Esophagus (tissue), 2 donors: ENCODE measurements at regions not wholly inside any gene's neighbourhood (a gene's known extent, or its start where the extent isn't known, plus 50 kb on each side); places are given as distances from the start of the nearest gene placed in this dataset.

Experiments used
- H3K27ac ChIP-seq, 2 donors: one replicate each; pipeline ENCODE4 v1.5.1; 2013; ENCODE audit warnings: low read depth in 2 of 2, mild to moderate bottlenecking in 2 of 2, inconsistent platforms in 1 of 2, low read length in 1 of 2, moderate library complexity in 1 of 2
- H3K27me3 ChIP-seq, 2 donors: one replicate each; pipeline ENCODE4 v1.6.1; 2013; ENCODE audit warnings: low read length in 2 of 2, control low read depth in 1 of 2, mild to moderate bottlenecking in 1 of 2; ENCODE audit not compliant: insufficient read depth in 2 of 2, control insufficient read depth in 1 of 2
- H3K36me3 ChIP-seq, 2 donors: one replicate each; pipeline ENCODE4 v1.6.1; 2013; ENCODE audit warnings: low read length in 1 of 2; ENCODE audit not compliant: control insufficient read depth in 2 of 2, insufficient read depth in 2 of 2
- H3K4me1 ChIP-seq, 2 donors: one replicate each; pipeline ENCODE4 v1.6.1; 2013; ENCODE audit warnings: low read length in 1 of 2; ENCODE audit not compliant: control insufficient read depth in 2 of 2, insufficient read depth in 2 of 2
- H3K4me3 ChIP-seq, 2 donors: one replicate each; pipeline ENCODE4 v1.5.1; 2013; ENCODE audit warnings: low read length in 2 of 2, mild to moderate bottlenecking in 2 of 2, low read depth in 1 of 2, moderate library complexity in 1 of 2
- H3K9me3 ChIP-seq, 2 donors: one replicate each; pipeline ENCODE4 v1.6.1; 2013; ENCODE audit warnings: mild to moderate bottlenecking in 2 of 2, low read depth in 1 of 2, low read length in 1 of 2, moderate library complexity in 1 of 2; ENCODE audit not compliant: control insufficient read depth in 2 of 2, insufficient read depth in 1 of 2
- WGBS, 2 donors: extraction: QIAGEN DNeasy Blood & Tissue Kit; methylation state at CpG; one replicate each; pipeline ENCODE4 v1.1.7; 2013; 5-methylcytosine and 5-hydroxymethylcytosine counted together
- donor health status: healthy with polysubstance abuse.
- donor health status: Bipolar disorder and iron deficiency.

GRCh38 chr12:91948504-91948903 lies 197.1 kb downstream of the BTG1 start:
- Histone ChIP-seq H3K27me3 (no peaks in the 10 kb centered on the region), H3K36me3 (no peaks in the 10 kb centered on the region), H3K4me3 (no peak overlapping the region), H3K4me1 (no peaks in the 10 kb centered on the region), H3K27ac (no peak overlapping the region), H3K9me3 (no peaks in the 10 kb centered on the region)
- 69 to 81% methylated on average over 3 of the region's 3 CpGs for WGBS, 2 donors

DNA sequence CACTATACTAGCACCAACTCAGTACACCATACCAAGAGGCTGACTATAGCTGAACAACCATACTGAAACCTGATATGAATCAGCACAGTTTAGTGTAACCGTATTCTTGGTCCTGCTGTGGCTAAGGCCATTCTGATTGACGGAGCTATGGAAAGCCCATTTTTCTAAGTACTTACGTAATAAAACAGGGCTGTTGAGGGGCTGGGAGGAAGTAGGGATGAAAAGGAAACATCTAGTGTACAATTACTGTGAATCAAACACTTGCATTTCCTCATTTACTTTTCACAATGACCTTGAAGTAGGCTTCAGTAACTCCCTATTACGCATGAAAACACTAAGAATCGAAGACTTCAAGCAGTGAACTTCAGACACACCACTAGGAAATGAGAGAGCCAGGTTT lies 198.2 kb downstream of the BTG1 start:
- Histone ChIP-seq H3K9me3 (no peaks in the 10 kb centered on the region), H3K27ac (no peak overlapping the region), H3K36me3 (no peaks in the 10 kb centered on the region), H3K4me1 (no peaks in the 10 kb centered on the region), H3K4me3 (no peak overlapping the region), H3K27me3 (no peaks in the 10 kb centered on the region)
- WGBS, 2 donors, result 84 to 91% methylated on average over 5 of the region's 5 CpGs

DNA sequence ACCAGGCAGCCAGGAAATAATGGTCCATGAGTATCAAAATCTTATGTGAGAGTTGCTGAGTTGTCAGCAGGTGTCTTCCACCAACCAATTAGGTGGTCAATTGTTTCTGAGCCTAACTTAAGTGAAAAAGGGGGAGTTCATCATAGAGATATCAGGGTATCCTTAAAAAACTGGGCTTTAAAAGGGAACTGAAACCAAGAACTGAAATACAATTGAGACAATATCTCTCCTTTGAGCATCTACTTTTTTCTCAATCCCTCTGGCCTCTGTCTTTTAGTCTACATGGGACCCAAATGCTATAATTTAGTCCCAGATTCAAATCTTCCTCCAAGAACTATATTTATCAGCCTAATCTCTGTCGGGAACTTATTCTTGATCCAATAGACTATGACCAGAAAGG lies 201.0 kb downstream of the BTG1 start:
- Histone ChIP-seq H3K9me3 (no peaks in the 10 kb centered on the region), H3K36me3 (no peaks in the 10 kb centered on the region), H3K4me1 (no peaks in the 10 kb centered on the region), H3K27ac (no peak overlapping the region), H3K27me3 (no peaks in the 10 kb centered on the region), H3K4me3 (no peak overlapping the region)
- 79 to 88% methylated on average over 1 of the region's 1 CpG for WGBS, 2 donors

DNA sequence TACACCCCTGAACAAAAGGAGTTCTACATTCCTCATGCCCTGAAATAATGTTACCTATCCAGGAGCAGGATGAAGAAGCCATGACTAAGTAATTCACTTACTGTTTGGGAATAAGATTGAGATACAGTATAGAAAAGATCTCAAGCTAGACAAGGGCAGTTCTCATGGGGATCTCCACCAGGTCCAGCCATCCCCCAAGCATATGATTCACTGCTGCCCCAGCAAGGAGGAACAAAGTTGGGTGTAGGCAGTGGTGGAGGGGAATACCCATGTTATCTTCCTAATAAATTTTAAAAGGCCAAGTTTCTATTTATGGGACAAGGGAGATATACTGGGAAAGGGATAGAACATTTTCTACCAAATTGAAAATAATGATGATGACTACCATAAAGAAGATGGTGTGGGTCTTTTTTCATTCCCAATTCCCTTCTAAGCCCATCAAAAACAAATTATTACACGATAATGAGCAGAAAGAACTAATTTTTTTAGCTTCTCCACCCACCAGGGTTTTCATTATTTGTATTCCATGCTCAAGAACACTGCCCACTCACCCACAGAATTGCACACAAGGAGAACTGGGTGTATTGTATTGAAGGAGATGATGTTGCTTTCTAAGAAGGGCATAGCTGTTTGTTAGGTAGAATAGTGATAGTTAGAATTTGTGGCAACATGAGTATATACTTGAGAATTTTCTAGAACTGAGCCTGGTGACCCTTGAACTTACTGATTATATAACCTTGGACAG lies 204.6 kb downstream of the BTG1 start:
- no peak overlapping the region for H3K27ac ChIP-seq
- WGBS, 2 donors, result 79 to 88% methylated on average over 1 of the region's 1 CpG
- H3K4me3 ChIP-seq, result no peak overlapping the region

GRCh38 chr12:91940322-91940721 lies 205.3 kb downstream of the BTG1 start:
- 100% methylated on average over 1 of the region's 1 CpG for WGBS, 2 donors

More for the DNA sequence above, 204.6 kb downstream of the BTG1 start:
- H3K9me3 ChIP-seq, result no peaks in the 10 kb centered on the region
- no peaks in the 10 kb centered on the region for H3K36me3 ChIP-seq
- no peaks in the 10 kb centered on the region for H3K27me3 ChIP-seq
- no peaks in the 10 kb centered on the region for H3K4me1 ChIP-seq

GRCh38 chr12:91937706-91938105 lies 207.9 kb downstream of the BTG1 start:
- Histone ChIP-seq H3K27me3 (no peaks in the 10 kb centered on the region), H3K4me1 (no peaks in the 10 kb centered on the region), H3K36me3 (no peaks in the 10 kb centered on the region), H3K9me3 (no peaks in the 10 kb centered on the region), H3K27ac (no peak overlapping the region), H3K4me3 (no peak overlapping the region)
- WGBS, 2 donors, result 81 to 94% methylated on average over 1 of the region's 1 CpG

More at GRCh38 chr12:91940322-91940721, 205.3 kb downstream of the BTG1 start:
- no peaks in the 10 kb centered on the region for H3K36me3 ChIP-seq
- H3K4me1 ChIP-seq, result no peaks in the 10 kb centered on the region
- H3K27me3 ChIP-seq, result no peaks in the 10 kb centered on the region
- H3K27ac ChIP-seq, result no peak overlapping the region
- H3K9me3 ChIP-seq, result no peaks in the 10 kb centered on the region
- no peak overlapping the region for H3K4me3 ChIP-seq

DNA sequence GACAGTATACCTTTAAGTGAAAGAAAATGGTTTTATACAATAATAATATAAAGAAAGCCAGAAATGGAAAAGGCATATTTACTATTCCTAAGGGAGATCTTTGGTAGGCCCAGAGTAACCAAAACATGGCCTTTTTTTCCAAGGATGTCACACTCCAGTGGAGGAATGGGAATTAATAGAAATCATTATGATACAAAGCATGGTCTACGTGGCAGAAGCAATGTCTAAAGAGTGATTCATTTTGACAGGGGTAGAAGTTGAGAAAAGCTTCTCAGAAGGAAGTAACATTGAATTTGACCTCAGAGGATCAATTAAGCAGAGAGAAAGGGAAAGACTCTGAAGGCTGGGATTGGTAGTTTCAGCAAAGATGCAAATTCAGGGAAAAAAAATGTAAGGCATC lies 208.6 kb downstream of the BTG1 start:
- Histone ChIP-seq H3K27me3 (no peaks in the 10 kb centered on the region), H3K9me3 (no peaks in the 10 kb centered on the region), H3K36me3 (no peaks in the 10 kb centered on the region), H3K4me1 (no peaks in the 10 kb centered on the region), H3K4me3 (no peak overlapping the region), H3K27ac (no peak overlapping the region)
- WGBS, 2 donors, result 52 to 81% methylated on average over 1 of the region's 1 CpG

DNA sequence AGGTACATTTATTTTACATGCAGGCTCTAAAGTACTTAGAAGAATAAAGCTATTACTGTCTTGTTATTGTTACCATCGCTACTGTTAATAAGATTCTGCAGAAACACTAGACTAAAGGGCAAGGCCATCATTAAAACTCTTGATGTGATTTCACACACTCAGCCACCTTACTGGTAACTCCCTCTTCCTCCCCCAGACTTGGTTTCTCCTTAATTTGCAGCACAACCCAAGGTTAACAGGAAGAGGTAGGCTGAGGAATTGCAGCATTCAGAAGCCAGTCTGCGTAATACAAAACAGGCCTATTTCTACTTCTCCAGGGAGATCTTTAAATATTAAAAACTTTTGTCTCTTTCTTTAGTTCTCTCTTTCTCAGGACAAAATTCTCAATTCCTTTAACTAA lies 210.3 kb downstream of the BTG1 start:
- H3K4me3 ChIP-seq, result no peak overlapping the region
- no peaks in the 10 kb centered on the region for H3K9me3 ChIP-seq
- WGBS, 2 donors, result 88 to 97% methylated on average over 2 of the region's 2 CpGs
- no peak overlapping the region for H3K27ac ChIP-seq
- H3K27me3 ChIP-seq, result no peaks in the 10 kb centered on the region
- no peaks in the 10 kb centered on the region for H3K4me1 ChIP-seq
- H3K36me3 ChIP-seq, result no peaks in the 10 kb centered on the region

DNA sequence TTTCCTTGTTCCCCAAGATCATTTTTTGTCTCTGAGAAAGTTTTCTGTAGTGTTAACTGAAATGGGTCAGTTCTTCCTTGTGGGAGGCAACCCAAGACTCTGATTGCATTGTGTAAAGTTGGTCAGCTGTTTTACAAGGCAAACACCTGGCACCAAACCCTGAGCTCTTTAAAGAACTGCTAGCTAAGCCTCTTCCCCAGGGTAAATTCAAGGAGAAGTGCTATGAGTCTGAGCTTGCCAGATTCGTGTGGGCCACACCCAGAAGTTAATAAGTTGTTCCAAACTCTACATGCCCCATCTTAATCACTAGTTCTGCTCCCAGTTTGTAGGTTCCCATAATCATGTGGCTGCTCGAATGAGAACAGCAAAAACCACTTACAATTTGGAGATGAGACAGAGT lies 214.5 kb downstream of the BTG1 start:
- H3K9me3 ChIP-seq, result no peaks in the 10 kb centered on the region
- no peak overlapping the region for H3K4me3 ChIP-seq
- H3K27ac ChIP-seq, result peak overlapping the region in 1 of 2 donors; percentile 49
- H3K4me1 ChIP-seq, result no peaks in the 10 kb centered on the region
- no peaks in the 10 kb centered on the region for H3K36me3 ChIP-seq
- no peaks in the 10 kb centered on the region for H3K27me3 ChIP-seq
- WGBS, 2 donors, result 18 to 31% methylated on average over 2 of the region's 2 CpGs

GRCh38 chr12:91928501-91928900 lies 217.1 kb downstream of the BTG1 start:
- H3K27ac ChIP-seq, result no peak overlapping the region
- H3K9me3 ChIP-seq, result no peaks in the 10 kb centered on the region
- WGBS, 2 donors, result 94% methylated on average over 2 of the region's 2 CpGs
- H3K27me3 ChIP-seq, result no peaks in the 10 kb centered on the region
- H3K36me3 ChIP-seq, result no peaks in the 10 kb centered on the region
- no peaks in the 10 kb centered on the region for H3K4me1 ChIP-seq
- H3K4me3 ChIP-seq, result no peak overlapping the region
